GM12892 (cell line): ENCODE measurements at regions not wholly inside any gene's neighbourhood (a gene's known extent, or its start where the extent isn't known, plus 50 kb on each side); places are given as distances from the start of the nearest gene placed in this dataset.
"Not testable (repeated sequence)": the region's sequence is repeated elsewhere in the genome, so short reads cannot be mapped to it uniquely, and the experiment has no call there.

Experiments
- DNase-seq: peaks from one replicate; pipeline ENCODE4 v3.0.0; 2011; ENCODE audit not compliant: insufficient read length
- FAIRE-seq: peaks from 2 replicates; lab custom pipeline; 2011; peaks lifted over from hg19 to GRCh38; lab: Jason Lieb, UNC
- POLR2A ChIP-seq: IDR thresholded peaks from 2 replicates; pipeline ENCODE4 v1.6.1; 2011; ENCODE audit warnings: low read depth, low read length, control low read depth
- POLR2AphosphoS5 ChIP-seq: IDR thresholded peaks from 2 replicates; pipeline ENCODE4 v1.6.1; 2011; ENCODE audit warnings: low read depth, low read length, control low read depth
- TAF1 ChIP-seq: IDR thresholded peaks from 2 replicates; pipeline ENCODE4 v1.6.1; 2011; ENCODE audit warnings: low read depth, mild to moderate bottlenecking, control low read depth, low read length, borderline replicate concordance

DNA sequence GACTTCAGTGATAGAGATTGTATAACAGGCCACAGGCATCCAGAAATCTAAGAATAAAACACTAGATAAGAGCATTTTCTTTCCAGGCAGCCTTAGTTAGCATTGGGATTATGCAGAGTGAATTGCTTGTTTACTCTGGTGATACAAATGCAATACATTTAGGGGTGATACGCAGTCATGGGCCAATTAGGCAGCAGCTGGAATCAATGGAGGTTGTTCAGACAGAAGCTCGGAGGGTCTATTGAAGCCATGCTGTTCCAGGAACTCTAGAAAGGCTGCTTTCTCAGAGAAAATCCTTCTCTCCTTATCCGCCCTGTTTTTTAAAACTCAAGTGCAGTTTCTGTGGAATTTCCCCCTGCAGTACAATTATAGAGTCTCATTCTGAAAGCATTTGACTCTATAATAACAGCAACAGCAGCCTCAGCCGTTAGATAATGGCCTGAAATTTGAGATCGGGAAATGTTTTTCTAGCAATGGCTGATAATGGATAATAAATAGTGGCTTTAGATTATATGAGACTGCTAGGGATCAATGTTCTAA, 364.3 kb upstream of the HS3ST5 start:
- TF ChIP-seq POLR2A, result no peak
- no peak for TF ChIP-seq TAF1
- no peak for TF ChIP-seq POLR2AphosphoS5
- FAIRE-seq, result peak; percentile 46
- no peak for DNase-seq

DNA sequence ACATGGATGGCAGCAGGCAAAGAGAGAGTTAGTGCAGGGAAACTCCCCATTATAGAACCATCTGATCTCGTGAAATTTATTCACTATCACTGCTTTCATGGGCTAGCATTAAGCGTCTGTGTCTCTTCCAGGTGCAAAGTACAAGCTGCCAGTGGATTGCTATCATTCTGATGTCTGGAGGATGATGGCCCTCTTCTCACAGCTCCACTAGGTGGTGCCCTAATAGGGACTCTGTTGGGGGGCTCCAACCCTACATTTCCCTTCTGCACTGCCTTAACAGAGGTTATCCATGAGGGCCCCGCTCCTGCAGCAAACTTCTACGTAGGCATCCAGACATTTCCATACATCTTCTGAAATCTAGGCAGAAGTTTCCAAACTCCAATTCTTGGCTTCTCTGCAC, 347.8 kb upstream of the HS3ST5 start:
- DNase-seq (no peak), FAIRE-seq (no peak)
- TF ChIP-seq TAF1 (no peak), POLR2AphosphoS5 (no peak), POLR2A (no peak)

DNA sequence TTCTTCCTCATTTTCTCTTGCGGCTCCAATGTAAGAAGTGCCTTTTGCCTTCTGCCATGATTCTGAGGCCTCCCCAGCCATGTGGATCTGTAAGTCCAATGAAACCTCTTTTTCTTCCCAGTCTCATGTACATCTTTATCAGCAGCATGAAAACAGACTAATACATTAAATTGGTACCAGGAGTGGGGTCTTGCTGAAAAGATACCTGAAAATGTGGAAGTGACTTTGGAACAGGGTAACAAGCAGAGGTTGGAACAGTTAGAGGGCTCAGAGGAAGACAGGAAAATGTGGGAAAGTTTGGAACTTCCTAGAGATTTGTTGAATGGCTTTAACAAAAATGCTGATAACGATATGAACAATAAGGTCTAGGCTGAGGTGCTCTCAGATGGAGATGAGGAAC, 316.7 kb upstream of the HS3ST5 start:
- no peak for TF ChIP-seq TAF1
- no peak for TF ChIP-seq POLR2AphosphoS5
- TF ChIP-seq POLR2A, result no peak
- no peak for DNase-seq
- FAIRE-seq, result no peak

DNA sequence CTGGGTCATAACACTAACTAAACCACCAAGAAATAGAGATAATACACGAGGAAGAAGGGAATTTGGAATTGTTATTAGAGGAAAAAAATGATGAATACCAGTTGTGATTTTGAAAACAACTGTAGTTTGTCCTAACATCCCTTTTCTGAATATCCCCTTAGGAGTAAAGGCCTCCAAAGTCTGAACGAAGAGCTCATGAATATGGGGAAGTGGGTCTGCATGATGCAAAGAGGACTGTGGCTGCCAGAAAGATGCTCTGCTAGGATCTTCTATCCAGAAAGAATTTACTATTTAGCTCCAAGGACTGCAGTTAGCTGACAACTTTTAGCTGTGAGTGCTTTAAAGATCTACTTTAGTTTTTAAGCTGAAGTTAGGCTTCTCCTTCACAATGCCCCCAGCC, 308.8 kb upstream of the HS3ST5 start:
- FAIRE-seq, result no peak
- no peak for TF ChIP-seq POLR2AphosphoS5
- TF ChIP-seq POLR2A, result no peak
- TF ChIP-seq TAF1, result no peak
- DNase-seq, result no peak

DNA sequence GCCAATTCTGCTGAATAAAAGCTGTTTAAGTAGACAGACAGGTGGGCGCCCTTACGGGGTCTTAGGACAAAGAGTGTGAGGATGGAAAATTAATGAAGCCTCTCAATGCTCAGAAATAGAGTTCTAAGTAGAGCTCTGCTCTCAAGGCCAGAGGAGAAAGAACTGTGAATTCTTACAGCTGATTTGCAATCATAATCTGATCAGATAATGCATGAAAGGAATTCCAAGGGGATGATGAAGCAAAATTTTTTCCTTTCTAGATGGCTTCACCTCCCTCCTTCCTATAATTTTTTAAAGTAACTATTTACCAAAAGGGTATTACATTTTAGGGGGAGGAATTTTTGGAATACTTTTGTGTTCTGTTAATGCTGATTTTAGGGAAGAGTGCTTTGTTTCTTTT, 308.1 kb upstream of the HS3ST5 start:
- FAIRE-seq (no peak), DNase-seq (no peak)
- no peak for TF ChIP-seq POLR2A
- no peak for TF ChIP-seq POLR2AphosphoS5
- no peak for TF ChIP-seq TAF1

DNA sequence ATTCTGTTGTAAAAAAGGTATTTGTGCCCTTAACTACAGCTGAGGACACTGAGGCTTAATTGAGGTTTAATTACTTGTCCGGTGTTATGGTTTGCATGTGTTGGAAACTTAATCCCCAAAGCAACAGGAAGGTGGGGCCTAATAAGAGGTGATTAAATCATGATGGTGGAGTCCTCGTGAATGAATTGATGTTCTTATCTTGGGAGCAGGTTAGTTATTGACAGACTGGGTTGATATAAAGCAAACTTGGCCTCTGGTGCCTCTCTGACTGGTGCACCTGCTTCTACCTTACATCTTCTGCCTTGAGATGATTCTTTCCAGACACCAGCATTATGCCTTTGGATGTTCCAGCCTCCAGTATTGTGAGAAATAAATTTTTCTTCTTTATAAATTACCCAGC, 306.5 kb upstream of the HS3ST5 start:
- DNase-seq, result no peak
- no peak for TF ChIP-seq POLR2A
- no peak for TF ChIP-seq TAF1
- TF ChIP-seq POLR2AphosphoS5, result no peak
- FAIRE-seq, result no peak

DNA sequence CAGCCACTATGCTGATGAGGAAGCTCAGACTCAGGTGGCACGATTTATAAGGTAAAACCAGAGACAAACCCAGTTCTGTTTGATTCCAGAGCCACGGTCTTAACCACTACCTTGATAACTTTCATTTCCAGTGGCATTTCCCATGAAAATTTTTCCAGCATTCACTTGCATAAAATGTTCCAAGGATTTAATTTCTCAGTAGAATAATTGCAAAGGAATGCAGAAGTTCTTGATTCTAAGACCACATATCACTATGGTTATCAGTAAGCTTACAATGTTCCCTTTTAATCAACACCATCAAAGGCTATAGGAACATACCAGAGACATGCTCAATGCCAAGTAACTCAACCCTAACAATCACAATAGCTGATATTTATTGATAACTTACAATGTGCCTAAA, 306.0 kb upstream of the HS3ST5 start:
- no peak for FAIRE-seq
- TF ChIP-seq POLR2A, result no peak
- TF ChIP-seq TAF1, result no peak
- no peak for TF ChIP-seq POLR2AphosphoS5
- no peak for DNase-seq

DNA sequence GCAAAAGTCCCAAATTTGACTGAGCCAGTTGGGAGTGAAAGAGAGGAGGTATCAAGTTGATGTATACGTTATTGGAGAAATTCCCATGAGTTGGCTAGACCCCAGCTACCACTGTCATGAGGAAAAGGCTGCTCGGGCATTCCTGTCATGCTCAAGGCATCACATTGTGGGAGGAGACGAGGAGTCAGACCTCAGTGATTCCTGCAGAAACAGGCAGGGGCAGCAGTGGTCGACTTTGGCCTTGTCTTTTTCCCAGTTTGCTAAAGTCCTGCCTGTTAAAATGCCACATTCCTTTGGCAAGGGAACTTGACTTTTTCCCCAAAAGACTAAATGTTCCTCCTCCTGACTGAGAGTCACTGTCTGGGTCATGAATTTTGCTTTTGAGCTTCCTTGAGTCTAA, 295.5 kb upstream of the HS3ST5 start:
- TF ChIP-seq POLR2AphosphoS5 (no peak), TAF1 (no peak), POLR2A (no peak)
- FAIRE-seq (no peak), DNase-seq (no peak)

DNA sequence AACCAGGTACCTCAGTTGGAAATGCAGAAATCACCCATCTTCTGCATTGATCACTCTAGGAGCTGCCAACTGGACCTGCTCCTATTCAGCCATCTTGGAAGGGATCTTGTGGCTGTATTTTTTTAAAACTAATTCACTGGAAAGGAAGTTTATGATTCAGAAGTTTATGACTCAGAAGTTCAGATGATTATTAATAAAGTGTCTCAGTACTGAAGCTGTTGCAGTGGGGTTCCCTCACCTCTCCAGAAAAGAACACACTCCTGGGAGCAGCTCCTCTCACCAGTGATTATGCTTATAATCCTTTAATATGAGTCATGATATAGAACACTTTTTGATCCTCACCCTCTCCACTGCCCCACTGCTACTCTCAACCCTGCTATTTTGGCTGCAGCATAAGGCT, 291.2 kb upstream of the HS3ST5 start:
- TF ChIP-seq POLR2AphosphoS5 (no peak), POLR2A (no peak), TAF1 (no peak)
- FAIRE-seq, result no peak
- DNase-seq, result no peak

DNA sequence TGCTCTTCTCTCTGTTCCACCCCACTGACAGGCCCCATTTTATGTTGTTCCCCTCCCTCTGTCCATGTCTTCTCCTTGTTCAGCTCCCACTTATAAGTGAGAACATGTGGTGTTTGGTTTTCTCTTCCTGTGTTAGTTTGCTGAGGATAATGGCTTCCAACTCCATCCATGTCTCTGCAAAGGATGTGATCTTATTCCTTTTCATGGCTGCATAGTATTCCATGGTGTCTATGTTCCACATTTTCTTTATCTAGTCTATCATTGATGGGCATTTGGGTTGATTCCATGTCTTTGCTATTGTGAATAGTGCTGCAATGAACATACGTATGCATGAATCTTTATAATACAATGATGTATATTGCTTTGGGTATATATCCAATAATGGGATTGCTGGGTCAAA, 283.4 kb upstream of the HS3ST5 start:
- not testable (repeated sequence) for DNase-seq, FAIRE-seq

DNA sequence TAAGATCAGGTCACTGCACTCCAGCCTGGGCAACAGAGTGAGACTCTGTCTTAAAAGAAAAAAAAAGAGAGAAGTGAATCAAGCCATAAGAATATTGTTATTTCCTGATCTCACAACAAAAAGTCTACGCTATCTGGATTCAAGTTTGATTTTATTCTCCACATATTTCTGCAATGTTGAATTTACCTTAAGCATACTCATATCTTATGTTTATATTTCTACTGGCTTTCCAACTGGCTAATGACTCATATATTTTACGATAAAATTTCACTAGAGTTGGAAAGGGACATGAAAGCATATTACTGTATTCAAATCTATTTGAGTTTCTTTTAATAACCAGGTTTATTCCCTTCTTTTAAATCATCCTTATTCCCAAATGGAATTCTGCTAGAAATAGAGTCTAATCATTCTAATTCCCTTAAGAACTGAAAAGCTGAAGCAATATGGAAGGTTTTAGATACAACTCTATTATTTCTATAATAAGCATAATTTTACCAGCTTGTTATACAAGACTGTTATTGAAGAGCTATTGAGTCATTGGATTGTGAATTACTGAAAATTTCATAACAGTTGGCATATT, 276.9 kb upstream of the HS3ST5 start:
- FAIRE-seq (no peak), DNase-seq (no peak)
- TF ChIP-seq POLR2AphosphoS5 (no peak), POLR2A (no peak), TAF1 (no peak)

DNA sequence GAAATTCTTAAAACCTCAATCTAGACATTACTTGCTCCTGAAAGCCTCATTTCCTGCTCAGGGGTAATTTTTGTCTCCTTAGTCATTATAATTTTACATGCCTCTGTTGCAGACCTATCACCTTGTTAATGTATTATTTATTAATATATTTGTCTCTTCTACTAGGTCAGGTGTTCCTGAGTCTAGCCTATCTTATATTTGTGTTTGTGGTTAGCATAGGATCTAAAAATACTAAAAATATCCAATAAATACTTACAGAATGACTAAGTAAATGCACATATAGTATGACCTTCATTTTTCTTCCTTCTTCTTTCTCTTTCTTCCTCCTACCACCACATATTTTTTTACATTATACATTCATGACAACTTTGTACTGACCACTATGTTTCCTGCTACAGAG, 268.9 kb upstream of the HS3ST5 start:
- FAIRE-seq, result no peak
- no peak for DNase-seq
- TF ChIP-seq POLR2A, result no peak
- no peak for TF ChIP-seq TAF1
- TF ChIP-seq POLR2AphosphoS5, result no peak

DNA sequence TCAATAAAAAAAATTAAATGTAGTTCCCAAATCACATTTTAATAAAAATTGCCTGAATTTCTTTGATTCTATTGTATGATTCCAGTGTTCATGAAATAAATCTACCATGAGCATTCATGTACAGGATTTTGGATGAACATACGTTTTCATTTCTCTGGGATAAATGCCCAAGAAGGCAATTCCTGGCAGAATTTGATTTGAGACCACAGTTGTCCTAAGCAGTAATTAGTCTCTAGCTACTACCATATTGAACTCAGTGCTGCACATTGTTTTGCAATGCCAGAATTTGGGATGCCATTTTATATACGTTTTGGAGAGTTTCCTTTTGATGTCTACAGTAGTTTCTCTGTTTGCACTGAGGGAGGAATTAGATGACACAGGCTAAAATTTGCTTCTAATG, 265.3 kb upstream of the HS3ST5 start:
- FAIRE-seq (no peak), DNase-seq (no peak)
- TF ChIP-seq POLR2AphosphoS5 (no peak), TAF1 (no peak), POLR2A (no peak)

DNA sequence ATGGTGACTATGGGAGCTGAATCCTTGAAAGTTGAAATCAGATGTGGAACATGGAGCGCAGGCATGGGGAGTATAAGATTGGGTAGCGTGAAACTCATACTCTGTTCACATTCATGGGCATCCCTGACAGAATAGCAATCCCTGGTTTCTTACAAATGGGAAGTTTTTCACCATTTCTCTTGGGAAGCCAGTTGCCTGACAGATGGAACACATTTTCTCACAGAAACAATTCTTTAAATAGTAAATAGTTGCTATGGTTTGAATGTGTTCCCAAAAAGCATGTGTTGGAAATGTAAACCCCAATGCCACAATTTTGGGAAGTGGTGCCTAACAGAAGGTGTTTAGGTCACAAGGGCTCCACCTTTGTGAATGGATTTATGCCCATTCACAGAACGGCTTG, 262.8 kb upstream of the HS3ST5 start:
- TF ChIP-seq POLR2A (no peak), POLR2AphosphoS5 (no peak), TAF1 (no peak)
- FAIRE-seq (no peak), DNase-seq (no peak)

DNA sequence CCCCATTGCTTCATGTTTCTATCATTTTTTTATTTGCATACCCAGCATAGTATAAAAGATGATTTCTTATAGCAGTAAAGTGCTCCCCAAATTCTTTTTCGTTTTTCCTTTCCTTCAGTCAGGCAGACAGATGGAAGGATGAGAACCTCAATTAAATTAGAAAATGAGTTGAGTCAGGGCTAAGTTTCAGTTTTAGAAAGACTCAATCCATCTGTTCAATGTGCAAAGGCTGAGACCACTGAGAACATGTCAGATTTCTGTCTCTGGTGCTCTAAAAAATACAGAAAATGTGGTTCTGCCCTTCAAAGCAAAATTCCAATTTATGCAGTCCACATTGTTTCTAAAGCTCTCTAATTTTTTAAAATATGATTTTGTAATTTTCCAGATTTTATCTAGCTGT, 257.6 kb upstream of the HS3ST5 start:
- TF ChIP-seq POLR2AphosphoS5, result no peak
- no peak for DNase-seq
- FAIRE-seq, result no peak
